GM19468 (cell line): ENCODE measurements at regions not wholly inside any gene's neighbourhood (a gene's known extent, or its start where the extent isn't known, plus 50 kb on each side); places are given as distances from the start of the nearest gene placed in this dataset.

Experiments used
- ATAC-seq: cut with Tn5 transposase; IDR thresholded peaks from one replicate; pipeline ENCODE4 v1.9.1; 2021; ENCODE audit warnings: mild to moderate bottlenecking, moderate library complexity, moderate number of reproducible peaks; ENCODE audit not compliant: unreplicated experiment; ENCODE audit errors: extremely low read depth

- ATAC-seq: no peak
These were observed 225.6 kb upstream of the PBX1 start for GRCh38 chr1:164333387-164333786.

DNA sequence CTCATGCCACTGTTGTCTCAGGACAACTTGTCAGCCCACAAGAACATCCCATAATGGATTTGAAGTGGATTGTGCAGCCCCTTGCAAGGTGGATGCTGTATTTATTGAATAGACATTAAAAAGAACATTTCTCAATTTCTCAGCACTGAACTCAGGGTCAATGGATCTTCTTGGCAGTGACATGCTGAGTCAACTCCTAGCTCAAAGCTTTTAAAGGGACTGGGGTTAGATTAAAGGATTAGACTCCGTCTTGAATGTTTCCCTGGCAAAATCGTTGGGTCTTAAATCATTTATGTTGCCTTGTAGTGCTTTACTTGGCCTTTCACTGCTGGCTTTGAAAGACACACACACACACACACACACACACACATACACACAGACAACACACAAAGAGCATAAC is 221.6 kb upstream of the PBX1 start:
- no peak for ATAC-seq

- no peak for ATAC-seq
These were observed 221.1 kb upstream of the PBX1 start for GRCh38 chr1:164337885-164338284.

DNA sequence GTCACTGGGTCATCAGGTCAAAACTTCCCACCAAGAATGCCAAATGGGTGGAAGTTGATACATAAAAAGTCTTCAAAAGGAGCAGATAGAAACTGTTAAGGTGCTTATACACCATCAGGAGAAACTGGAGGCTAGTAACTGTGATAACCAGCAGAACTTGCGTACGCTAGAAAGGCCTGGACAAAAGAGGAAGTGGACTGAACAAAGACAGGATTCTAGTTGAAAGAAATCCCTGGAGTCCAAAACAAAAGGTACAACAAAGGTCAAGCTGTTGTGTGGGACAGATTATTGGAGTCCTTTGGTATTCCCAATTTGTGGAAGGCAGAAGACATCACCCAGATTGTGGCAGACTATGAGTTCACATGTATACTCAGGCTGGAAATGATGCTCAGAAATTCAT is 215.8 kb upstream of the PBX1 start:
- no peak for ATAC-seq

DNA sequence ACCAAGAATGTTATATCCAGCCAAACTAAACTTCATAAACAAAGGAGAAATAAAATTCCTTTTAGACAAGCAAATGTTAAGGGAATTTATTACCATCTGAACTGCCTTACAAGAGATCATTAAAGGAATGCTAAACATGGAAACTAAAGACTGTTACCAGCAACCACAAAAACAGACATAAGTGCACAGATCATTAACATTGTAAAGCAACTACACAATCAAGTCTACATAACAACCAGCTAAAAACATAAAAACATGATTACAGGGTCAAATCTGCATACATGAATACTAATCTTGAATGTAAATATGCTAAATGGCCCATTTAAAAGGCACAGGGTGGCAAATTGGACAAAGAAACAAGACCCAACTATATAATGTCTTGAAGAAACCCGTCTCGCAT is 211.0 kb upstream of the PBX1 start:
- ATAC-seq: no peak

GRCh38 chr1:164356511-164356910 is 202.5 kb upstream of the PBX1 start:
- ATAC-seq: no peak

DNA sequence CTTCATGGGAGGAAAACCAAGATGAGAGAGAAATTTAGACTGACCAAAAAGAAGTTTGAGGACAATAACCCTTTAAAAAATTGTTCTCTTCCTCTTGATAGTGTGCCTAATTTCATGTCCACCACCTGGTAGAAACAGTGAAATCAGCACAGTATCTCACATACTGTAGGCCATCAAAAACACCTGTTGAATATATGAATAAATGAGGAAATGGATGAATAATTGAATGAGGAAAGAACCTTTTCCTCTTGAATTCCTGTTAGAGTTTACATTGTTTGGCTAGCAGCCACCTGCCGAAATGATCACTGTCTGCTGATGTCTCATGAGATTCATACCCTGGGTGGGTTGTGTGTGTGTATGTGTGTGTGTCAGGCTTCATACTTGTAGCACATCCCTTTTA is 198.7 kb upstream of the PBX1 start:
- no peak for ATAC-seq

- ATAC-seq: no peak
These were observed 197.1 kb upstream of the PBX1 start for GRCh38 chr1:164361927-164362326.

DNA sequence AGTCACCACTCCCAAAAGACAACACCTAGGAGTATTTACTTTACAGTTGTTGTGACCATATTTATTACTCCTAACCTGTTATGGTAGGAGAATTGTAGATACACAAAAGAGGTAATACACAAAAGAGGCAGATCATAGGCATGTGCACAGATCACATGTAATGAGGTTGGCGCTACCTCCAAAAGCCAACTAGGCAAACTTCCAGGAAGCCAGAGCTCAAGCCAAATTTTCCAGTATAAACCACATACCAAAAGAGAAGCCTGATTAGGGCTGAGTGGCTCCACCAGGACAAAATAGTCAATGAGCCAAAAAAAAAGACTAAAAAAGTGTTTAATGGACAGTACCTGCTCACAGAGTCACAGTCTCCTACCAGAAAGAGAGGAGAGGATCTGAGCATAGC is 195.0 kb upstream of the PBX1 start:
- no peak for ATAC-seq

- no peak for ATAC-seq
These were observed 193.0 kb upstream of the PBX1 start for GRCh38 chr1:164366014-164366413.

GRCh38 chr1:164369698-164370365 is 189.2 kb upstream of the PBX1 start:
- ATAC-seq: no peak

DNA sequence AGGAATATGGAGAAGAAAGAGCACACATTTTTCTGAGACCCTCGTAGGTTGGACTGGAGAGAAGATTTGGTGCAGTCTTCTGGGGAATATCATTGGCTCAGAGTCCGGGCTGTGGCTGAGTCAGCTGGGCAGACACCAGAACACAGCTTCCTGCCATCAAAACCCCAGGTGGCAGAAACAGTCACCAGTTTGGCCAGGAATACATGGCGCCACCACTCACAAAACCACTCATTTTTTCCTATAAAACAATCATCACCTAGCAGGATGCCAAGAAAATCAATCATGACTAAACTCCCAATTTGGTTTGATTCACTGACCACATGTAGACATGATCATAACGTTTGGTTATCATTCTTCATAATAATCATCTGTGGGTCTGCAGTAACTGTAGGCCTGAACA is 178.1 kb upstream of the PBX1 start:
- ATAC-seq: no peak

GRCh38 chr1:164382384-164382783 is 176.6 kb upstream of the PBX1 start:
- no peak for ATAC-seq

- no peak for ATAC-seq
These were observed 174.7 kb upstream of the PBX1 start for GRCh38 chr1:164384262-164384661.

GRCh38 chr1:164417016-164417704 is 141.8 kb upstream of the PBX1 start:
- no peak for ATAC-seq

DNA sequence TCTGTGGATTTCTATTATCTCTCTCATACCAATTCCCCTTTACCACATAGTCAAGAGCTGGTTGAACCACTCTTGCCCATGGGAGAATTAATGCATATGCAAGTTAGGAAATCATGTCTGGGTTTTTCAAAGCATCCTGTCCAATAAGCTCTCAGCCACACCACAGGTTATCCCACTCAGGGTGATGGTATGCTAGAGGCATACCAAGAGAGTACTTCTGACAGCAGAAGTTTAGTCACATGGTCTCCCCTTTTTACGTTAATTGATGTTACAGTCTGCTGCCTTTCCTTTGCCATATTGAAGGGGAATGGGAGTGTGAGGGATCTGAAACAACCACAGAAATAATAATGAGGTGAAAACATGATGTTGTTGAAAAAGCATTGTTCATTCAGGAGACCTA is 135.8 kb upstream of the PBX1 start:
- ATAC-seq: no peak

- ATAC-seq: no peak
These were observed 125.7 kb upstream of the PBX1 start for GRCh38 chr1:164433141-164433817.

DNA sequence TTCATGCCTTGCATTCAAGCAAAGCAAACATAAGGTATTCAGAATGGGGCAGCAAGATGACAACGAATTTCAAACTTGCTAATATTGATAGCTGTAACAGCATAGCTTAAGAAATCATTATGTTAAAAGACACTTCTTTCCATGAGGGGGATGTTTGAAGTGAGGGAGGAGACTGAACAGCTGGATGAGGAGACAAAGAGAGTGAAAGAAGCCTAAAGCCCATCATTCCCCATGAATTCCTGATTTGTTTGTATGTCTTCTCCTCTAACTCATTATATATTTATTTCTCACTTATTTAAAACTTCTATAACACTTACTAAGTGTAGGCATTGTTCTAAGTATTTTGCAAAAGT is 125.2 kb upstream of the PBX1 start:
- ATAC-seq: no peak

DNA sequence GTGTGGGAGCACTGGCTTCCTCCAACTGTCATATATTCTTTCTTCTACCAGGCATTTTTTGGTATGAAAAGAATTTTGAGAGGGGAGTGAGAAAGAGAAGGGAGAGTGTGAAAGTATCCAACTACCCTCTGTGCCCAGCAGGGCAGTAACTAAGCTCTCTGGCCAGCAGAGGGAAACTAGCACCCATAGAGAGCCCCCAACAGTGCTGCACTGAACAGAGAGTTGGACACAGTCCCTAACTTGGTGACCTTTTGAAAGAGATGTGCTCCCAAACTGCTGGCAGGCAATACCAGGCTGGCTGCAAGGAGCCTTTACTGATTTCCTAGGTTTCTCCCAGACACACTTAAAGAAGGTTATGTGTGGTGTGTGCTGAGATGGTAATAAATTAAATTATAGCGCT is 118.8 kb upstream of the PBX1 start:
- no peak for ATAC-seq

- no peak for ATAC-seq
These were observed 115.8 kb upstream of the PBX1 start for GRCh38 chr1:164443166-164443565.

- no peak for ATAC-seq
These were observed 115.1 kb upstream of the PBX1 start for GRCh38 chr1:164443836-164444235.

DNA sequence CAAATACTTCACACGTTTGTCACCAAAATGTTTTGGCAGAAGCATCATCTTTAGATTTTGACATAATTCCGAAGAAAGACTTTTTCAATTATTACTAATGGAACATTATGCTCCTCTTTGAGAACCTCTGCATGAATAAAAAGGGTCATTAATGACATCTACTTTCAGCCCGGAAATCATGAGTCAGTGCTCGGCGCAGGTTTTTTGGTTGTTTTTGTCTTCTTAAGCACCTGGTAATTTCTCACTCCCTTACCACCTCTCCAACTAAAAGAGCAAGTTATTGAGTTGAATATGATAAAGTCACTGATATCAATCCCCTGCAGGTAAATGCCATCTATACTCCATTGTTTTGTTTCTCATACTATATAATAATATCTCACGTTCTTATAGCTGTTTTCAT is 113.0 kb upstream of the PBX1 start:
- no peak for ATAC-seq
